ENCODE measurements at regions not wholly inside any gene's neighbourhood (a gene's known extent, or its start where the extent isn't known, plus 50 kb on each side); places are given as distances from the start of the nearest gene placed in this dataset.

DNA sequence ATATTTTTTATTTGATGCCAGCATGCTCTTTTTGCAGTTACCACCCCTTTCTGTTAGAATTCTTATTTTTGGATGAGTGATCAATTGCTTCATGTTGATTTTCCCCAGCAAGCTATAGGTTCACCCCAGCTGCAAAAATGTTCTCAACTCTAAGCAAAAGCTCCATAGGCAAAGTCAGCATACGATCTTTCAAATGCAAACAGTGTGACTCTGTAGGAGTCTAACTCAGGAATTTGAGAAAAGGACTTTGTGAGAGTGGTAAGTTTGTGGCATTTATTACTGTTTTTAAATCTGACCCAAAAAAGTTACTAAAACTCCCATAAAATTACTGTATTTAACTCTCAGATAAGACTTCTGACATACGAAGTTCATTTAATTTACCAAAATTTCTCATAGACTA lies 134.9 kb upstream of the HSF2 start:
- no peak for TF ChIP-seq CHD4 (IDR thresholded peaks at IDR 0.05)
- TF ChIP-seq, protein P1, sequence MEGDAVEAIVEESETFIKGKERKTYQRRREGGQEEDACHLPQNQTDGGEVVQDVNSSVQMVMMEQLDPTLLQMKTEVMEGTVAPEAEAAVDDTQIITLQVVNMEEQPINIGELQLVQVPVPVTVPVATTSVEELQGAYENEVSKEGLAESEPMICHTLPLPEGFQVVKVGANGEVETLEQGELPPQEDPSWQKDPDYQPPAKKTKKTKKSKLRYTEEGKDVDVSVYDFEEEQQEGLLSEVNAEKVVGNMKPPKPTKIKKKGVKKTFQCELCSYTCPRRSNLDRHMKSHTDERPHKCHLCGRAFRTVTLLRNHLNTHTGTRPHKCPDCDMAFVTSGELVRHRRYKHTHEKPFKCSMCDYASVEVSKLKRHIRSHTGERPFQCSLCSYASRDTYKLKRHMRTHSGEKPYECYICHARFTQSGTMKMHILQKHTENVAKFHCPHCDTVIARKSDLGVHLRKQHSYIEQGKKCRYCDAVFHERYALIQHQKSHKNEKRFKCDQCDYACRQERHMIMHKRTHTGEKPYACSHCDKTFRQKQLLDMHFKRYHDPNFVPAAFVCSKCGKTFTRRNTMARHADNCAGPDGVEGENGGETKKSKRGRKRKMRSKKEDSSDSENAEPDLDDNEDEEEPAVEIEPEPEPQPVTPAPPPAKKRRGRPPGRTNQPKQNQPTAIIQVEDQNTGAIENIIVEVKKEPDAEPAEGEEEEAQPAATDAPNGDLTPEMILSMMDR (IDR thresholded peaks at IDR 0.05 in 2 of 3, conservative IDR thresholded peaks at IDR 0.05 in 1 of 3; ENCODE audit: control insufficient read depth in 2 of 3, extremely low read depth in 1 of 3, insufficient read depth in 1 of 3, low read depth in 3 of 3, low read length in 3 of 3), result no peak
- TF ChIP-seq, protein P2, sequence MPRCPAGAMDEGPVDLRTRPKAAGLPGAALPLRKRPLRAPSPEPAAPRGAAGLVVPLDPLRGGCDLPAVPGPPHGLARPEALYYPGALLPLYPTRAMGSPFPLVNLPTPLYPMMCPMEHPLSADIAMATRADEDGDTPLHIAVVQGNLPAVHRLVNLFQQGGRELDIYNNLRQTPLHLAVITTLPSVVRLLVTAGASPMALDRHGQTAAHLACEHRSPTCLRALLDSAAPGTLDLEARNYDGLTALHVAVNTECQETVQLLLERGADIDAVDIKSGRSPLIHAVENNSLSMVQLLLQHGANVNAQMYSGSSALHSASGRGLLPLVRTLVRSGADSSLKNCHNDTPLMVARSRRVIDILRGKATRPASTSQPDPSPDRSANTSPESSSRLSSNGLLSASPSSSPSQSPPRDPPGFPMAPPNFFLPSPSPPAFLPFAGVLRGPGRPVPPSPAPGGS (IDR thresholded peaks at IDR 0.05; ENCODE audit: borderline replicate concordance, insufficient read depth, low read depth, low read length, poor library complexity, severe bottlenecking), result no peak
- no peak for TF ChIP-seq SUPT20H (IDR thresholded peaks at IDR 0.05; ENCODE audit: borderline replicate concordance, control insufficient read depth, low read depth, low read length)
- no peak for TF ChIP-seq BHLHE40 (IDR thresholded peaks at IDR 0.05; ENCODE audit: borderline replicate concordance in 1 of 2, low read depth in 2 of 2, low read length in 1 of 2)
- TF ChIP-seq NRF1 (conservative IDR thresholded peaks at IDR 0.05; ENCODE audit: low read depth, low read length), result no peak
- TF ChIP-seq STAT1 (conservative IDR thresholded peaks at IDR 0.05), result no peak
- TF ChIP-seq CEBPB (IDR thresholded peaks at IDR 0.05; ENCODE audit: borderline replicate concordance in 1 of 2, low read depth in 2 of 2, low read length in 2 of 2), result no peak
- TF ChIP-seq HDAC2 (IDR thresholded peaks at IDR 0.05), result no peak
- no peak for TF ChIP-seq HDAC6 (IDR thresholded peaks at IDR 0.05; ENCODE audit: unreplicated experiment)
- TF ChIP-seq, protein P3, sequence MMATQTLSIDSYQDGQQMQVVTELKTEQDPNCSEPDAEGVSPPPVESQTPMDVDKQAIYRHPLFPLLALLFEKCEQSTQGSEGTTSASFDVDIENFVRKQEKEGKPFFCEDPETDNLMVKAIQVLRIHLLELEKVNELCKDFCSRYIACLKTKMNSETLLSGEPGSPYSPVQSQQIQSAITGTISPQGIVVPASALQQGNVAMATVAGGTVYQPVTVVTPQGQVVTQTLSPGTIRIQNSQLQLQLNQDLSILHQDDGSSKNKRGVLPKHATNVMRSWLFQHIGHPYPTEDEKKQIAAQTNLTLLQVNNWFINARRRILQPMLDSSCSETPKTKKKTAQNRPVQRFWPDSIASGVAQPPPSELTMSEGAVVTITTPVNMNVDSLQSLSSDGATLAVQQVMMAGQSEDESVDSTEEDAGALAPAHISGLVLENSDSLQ (IDR thresholded peaks at IDR 0.05), result no peak
- TF ChIP-seq, protein P4, sequence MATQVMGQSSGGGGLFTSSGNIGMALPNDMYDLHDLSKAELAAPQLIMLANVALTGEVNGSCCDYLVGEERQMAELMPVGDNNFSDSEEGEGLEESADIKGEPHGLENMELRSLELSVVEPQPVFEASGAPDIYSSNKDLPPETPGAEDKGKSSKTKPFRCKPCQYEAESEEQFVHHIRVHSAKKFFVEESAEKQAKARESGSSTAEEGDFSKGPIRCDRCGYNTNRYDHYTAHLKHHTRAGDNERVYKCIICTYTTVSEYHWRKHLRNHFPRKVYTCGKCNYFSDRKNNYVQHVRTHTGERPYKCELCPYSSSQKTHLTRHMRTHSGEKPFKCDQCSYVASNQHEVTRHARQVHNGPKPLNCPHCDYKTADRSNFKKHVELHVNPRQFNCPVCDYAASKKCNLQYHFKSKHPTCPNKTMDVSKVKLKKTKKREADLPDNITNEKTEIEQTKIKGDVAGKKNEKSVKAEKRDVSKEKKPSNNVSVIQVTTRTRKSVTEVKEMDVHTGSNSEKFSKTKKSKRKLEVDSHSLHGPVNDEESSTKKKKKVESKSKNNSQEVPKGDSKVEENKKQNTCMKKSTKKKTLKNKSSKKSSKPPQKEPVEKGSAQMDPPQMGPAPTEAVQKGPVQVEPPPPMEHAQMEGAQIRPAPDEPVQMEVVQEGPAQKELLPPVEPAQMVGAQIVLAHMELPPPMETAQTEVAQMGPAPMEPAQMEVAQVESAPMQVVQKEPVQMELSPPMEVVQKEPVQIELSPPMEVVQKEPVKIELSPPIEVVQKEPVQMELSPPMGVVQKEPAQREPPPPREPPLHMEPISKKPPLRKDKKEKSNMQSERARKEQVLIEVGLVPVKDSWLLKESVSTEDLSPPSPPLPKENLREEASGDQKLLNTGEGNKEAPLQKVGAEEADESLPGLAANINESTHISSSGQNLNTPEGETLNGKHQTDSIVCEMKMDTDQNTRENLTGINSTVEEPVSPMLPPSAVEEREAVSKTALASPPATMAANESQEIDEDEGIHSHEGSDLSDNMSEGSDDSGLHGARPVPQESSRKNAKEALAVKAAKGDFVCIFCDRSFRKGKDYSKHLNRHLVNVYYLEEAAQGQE (IDR thresholded peaks at IDR 0.05; ENCODE audit: low read depth, low read length), result no peak
- no peak for TF ChIP-seq JUND (IDR thresholded peaks at IDR 0.05; ENCODE audit: low read depth, low read length)
- TF ChIP-seq POLR2AphosphoS5 (IDR thresholded peaks at IDR 0.05; ENCODE audit: low read length), result no peak

All from GM12878 (cell line).